Central memory CD4-positive, alpha-beta T cell (primary cell): ENCODE measurements at regions not wholly inside any gene's neighbourhood (a gene's known extent, or its start where the extent isn't known, plus 50 kb on each side); places are given as distances from the start of the nearest gene placed in this dataset.

Source experiments
- DNase-seq: peaks from one replicate; pipeline ENCODE4 v3.0.0; 2022

GRCh38 chr4:11548597-11549082 lies 119.9 kb upstream of the HS3ST1 start:
- DNase-seq = no peak

- DNase-seq = no peak
Observed at GRCh38 chr4:11546391-11547175, 117.9 kb upstream of the HS3ST1 start.

GRCh38 chr4:11545651-11546050 lies 117.0 kb upstream of the HS3ST1 start:
- DNase-seq = no peak

DNA sequence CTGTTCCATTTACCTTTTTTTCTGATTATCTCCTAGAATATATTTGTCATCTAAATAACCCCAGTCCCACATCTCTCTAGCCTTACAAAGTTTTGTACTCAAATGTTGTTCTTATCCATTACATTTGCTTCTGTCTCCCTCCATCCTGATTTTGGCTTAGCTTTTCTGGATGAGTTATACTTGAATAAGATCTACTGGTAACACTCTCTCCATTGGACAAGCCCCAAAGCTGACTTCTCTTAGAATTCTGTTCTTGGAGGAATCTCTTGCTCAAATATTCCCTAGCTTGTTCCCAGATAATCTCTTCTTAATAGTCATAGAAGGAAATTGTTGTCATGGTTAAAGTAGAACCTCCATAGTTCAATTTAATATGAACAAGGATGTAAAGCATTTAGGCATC lies 115.5 kb upstream of the HS3ST1 start:
- no peak for DNase-seq

- DNase-seq = no peak
Observed at GRCh38 chr4:11543706-11544105, 115.0 kb upstream of the HS3ST1 start.

DNA sequence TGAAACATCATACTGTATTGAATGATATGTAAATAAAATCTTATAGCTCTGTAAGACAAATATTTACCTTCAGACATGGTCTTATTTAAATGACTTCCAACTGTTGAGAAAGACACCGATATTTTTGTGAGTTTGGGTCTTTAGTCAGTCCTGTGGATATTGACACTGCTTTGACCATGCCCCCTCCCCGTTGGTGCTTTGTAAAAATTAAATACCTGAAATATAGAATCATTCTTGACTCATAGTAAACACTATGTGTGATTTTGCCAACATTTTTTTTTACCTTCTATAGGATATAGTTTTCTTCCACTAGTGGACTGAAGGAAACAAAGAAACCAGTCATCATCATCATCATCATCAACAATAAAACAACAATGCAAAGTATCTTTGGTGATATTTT lies 114.3 kb upstream of the HS3ST1 start:
- no peak for DNase-seq

- no peak for DNase-seq
Observed at GRCh38 chr4:11537846-11538245, 109.2 kb upstream of the HS3ST1 start.

GRCh38 chr4:11535333-11535732 lies 106.6 kb upstream of the HS3ST1 start:
- DNase-seq = no peak

DNA sequence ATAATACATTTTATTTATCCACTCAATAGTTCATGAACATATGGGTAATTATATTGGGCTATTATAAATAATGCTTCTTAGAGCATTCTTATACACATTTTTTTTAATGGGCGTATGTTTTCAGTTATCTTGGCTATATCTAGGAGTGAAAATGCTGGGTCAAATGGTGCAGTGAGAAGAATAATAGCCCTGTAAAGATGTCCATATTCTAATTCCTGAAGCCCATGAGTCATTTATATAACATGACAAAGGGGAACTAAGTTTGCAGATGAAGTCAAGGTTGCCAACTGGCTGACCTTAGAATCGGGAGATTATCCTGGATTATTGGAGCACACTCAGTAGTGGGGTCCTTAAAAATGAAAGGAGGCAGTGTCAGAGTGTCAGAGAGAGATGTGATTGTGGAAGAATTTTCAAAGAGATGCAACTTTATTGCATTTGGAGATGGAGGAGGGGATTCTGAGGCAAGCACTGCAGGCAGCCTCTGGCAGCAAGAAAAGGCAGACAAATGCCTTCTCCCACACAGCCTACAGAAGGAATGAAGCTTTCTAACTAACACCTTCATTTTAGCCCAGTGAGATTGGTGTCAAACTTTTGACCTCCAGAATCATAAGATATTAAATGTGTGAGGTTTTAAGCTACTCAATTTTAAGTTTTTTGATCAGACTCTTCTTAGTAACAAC lies 106.1 kb upstream of the HS3ST1 start:
- no peak for DNase-seq

- no peak for DNase-seq
Observed at GRCh38 chr4:11532138-11532537, 103.4 kb upstream of the HS3ST1 start.

GRCh38 chr4:11529625-11530201 lies 101.0 kb upstream of the HS3ST1 start:
- no peak for DNase-seq

GRCh38 chr4:11525085-11525484 lies 96.4 kb upstream of the HS3ST1 start:
- no peak for DNase-seq

DNA sequence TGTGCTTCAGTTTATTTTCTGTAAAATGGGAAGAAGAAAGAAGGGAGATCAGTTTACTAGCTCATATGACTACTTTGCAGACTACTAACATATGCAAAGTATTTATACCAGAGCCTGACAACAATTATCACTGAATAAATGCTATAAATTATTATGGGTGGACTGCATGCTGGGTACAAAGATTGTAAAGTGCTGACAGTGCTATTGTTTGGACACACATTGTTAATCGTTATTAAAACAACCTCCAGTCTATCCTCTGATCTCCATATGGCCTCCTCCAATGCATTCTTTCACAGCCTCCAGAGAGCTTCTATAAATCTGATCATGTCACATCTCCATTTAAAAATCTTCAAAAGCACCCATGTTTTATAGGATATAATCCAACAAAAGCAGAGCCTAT lies 90.1 kb upstream of the HS3ST1 start:
- DNase-seq = no peak

GRCh38 chr4:11514779-11515419 lies 86.2 kb upstream of the HS3ST1 start:
- DNase-seq = no peak

DNA sequence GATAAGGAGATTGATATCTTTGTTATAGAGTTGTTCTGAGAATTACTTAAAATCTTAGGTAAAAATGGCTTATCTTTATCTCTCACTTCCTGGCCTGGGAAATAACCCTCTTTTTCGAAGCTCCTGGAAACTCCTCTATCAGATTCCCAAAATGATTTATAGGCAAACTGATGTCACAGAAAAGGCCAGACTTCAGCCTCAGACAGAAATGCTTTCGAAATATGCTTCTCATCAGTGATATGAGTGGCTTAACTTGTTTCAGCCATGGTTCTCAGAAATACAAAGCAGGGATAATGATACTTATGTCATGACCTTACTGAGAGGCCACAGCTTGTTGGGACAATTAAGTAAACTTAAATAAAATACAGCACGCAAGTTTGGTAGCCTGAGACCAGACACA lies 85.3 kb upstream of the HS3ST1 start:
- no peak for DNase-seq

- DNase-seq = no peak
Observed at GRCh38 chr4:11512871-11513270, 84.2 kb upstream of the HS3ST1 start.

DNA sequence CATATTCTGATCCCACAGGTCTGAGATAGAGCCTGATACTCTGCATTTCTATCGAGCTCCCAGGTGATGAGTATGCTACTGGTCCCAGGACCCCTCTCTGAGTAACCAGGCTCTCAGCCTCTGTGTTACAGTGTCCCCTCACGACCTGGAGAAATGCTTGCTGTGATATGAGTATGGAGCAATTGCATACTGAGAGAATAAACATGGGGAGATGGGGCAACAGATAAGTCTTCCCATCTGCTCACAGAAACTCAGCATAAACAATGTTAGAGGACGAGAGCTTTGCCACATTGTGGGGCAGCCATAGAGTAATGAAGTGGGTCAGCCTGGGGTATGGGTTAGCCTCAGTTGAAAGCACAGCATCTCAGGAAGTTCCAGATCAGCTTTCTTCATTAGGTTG lies 82.6 kb upstream of the HS3ST1 start:
- DNase-seq = no peak

GRCh38 chr4:11507920-11508319 lies 79.2 kb upstream of the HS3ST1 start:
- no peak for DNase-seq

GRCh38 chr4:11506194-11506593 lies 77.5 kb upstream of the HS3ST1 start:
- no peak for DNase-seq

DNA sequence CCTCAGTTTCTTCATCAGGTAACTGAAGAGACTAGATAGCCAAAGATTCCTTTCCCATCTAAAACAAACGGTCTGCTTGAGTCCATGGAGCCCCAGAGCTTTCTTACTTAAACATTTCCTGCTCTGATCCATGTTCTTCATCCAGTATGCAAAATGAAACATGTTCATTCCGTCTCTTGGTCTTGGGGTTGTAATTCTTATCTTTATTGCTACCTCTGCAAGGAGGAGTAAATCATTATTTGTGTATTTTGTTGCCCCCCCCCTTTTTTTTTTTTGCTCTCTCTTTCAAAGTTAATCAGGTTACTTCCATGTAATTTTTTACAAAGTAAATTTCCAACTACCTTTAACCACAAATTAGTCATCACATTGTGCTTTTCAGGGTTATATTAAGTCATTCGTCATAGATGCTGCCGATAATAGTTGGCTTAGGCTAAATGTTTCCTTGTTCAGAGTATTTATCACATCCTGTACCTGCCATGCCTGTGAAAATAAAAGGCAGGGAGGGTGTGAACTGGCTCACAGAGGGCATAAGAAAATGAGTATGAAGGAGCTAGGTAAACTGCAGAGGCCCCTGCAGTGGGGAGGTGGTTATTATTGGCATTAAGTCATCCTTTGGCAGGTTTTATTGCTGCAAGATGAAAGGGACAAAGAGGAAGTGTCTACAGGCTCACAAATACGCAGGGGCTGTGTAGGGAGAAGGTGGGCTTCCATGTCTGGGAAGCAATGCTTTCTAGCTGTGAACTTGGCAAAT lies 76.7 kb upstream of the HS3ST1 start:
- peak; percentile 21 for DNase-seq

- no peak for DNase-seq
Observed at GRCh38 chr4:11503166-11503565, 74.5 kb upstream of the HS3ST1 start.

DNA sequence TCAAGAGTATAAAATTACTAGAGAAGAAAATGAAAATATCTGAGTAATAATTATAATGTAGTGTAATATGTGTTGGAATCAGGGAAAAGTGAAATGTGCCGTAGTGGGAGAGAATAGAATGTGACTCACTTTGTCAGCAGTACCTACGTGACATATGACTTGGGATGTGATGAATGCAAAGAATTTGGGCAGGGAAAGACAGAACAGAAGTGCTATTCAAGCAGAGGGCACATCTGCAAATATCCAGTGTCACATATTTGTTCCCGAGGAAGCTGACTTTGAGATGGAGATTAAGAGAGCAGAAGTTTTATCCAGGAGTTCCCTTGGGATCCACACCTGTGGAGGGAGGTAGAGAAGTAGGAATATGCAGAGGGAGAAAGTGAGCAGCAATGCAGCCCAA lies 69.3 kb upstream of the HS3ST1 start:
- DNase-seq = no peak
